IMR-90 (cell line): ENCODE measurements at regions not wholly inside any gene's neighbourhood (a gene's known extent, or its start where the extent isn't known, plus 50 kb on each side); places are given as distances from the start of the nearest gene placed in this dataset.

ENCODE experiments used
- ATAC-seq: fragments of 200-7000 bp; cut with Tn5 transposase; 2 replicates; pipeline ENCODE4 v1.9.1; 2020; ENCODE audit warnings: low read depth, mild to moderate bottlenecking, moderate library complexity
- BruUV-seq: library from RNA; stranded (reverse); fragments of 400-500 nt; replicated peaks from 2 replicates; lab custom pipeline; 2021; lab: Mats Ljungman, UMichigan
- CTCF ChIA-PET: fragments of 300-600 bp; formaldehyde crosslinking; extraction: SDS; loops from one replicate; lab custom pipeline; 2021; ENCODE audit warnings: antibody characterized with exemption; lab: Yijun Ruan, JAX
- POLR2A ChIA-PET: fragments of 300-600 bp; sonication (Branson Sonifier 250); formaldehyde crosslinking; loops from one replicate; lab custom pipeline; 2022; ENCODE audit warnings: antibody characterized with exemption; ENCODE audit not compliant: unreplicated experiment; lab: Charles Lee
- DNase-seq: peaks from one replicate; pipeline ENCODE4 v3.0.0; 2013
- H2AFZ ChIP-seq: replicated peaks from 2 replicates; pipeline ENCODE3; 2013; ENCODE audit warnings: low read length, mild to moderate bottlenecking; ENCODE audit not compliant: poor library complexity
- H2AK5ac ChIP-seq: 2 replicates; pipeline ENCODE4 v1.6.1; 2013; ENCODE audit warnings: low read depth, low read length, inconsistent platforms
- H2AK9ac ChIP-seq: replicated peaks from 2 replicates; pipeline ENCODE3; 2013; ENCODE audit warnings: mild to moderate bottlenecking, low read depth, low read length, moderate library complexity; ENCODE audit not compliant: poor library complexity
- H2BK120ac ChIP-seq: 2 replicates; pipeline ENCODE4 v1.6.1; 2013; ENCODE audit warnings: low read depth, low read length, inconsistent platforms
- H2BK15ac ChIP-seq: 3 replicates; pipeline ENCODE4 v1.6.1; 2013; ENCODE audit warnings: low read depth, low read length, inconsistent platforms
- H2BK20ac ChIP-seq: 2 replicates; pipeline ENCODE4 v1.6.1; 2013; ENCODE audit warnings: low read depth, mild to moderate bottlenecking, inconsistent platforms, low read length, moderate library complexity
- H2BK5ac ChIP-seq: 2 replicates; pipeline ENCODE4 v1.6.1; 2013; ENCODE audit warnings: mild to moderate bottlenecking, low read depth, low read length, inconsistent platforms; ENCODE audit not compliant: poor library complexity, severe bottlenecking
- H3K14ac ChIP-seq: replicated peaks from 2 replicates; pipeline ENCODE4 v1.6.1; 2013; ENCODE audit warnings: low read depth, low read length, inconsistent platforms
- H3K18ac ChIP-seq: 2 replicates; pipeline ENCODE4 v1.6.1; 2013; ENCODE audit warnings: low read depth, low read length, control low read depth
- H3K23ac ChIP-seq: 2 replicates; pipeline ENCODE4 v1.6.1; 2013; ENCODE audit warnings: low read depth, low read length, inconsistent platforms
- H3K27ac ChIP-seq: 2 replicates; pipeline ENCODE4 v1.5.1; 2013; ENCODE audit warnings: mild to moderate bottlenecking, control low read depth, low read length; ENCODE audit not compliant: insufficient read depth
- H3K27me3 ChIP-seq: 2 replicates; pipeline ENCODE4 v1.6.1; 2013; ENCODE audit warnings: low read length; ENCODE audit not compliant: control insufficient read depth, insufficient read depth
- H3K36me3 ChIP-seq: 2 replicates; pipeline ENCODE4 v1.6.1; 2013; ENCODE audit warnings: low read length, mixed read lengths; ENCODE audit not compliant: control insufficient read depth, insufficient read depth
- H3K4ac ChIP-seq: 2 replicates; pipeline ENCODE4 v1.6.1; 2013; ENCODE audit warnings: low read depth, low read length, inconsistent platforms
- H3K4me1 ChIP-seq: 2 replicates; pipeline ENCODE4 v1.6.1; 2013; ENCODE audit warnings: low read length, mixed read lengths; ENCODE audit not compliant: control insufficient read depth, insufficient read depth
- H3K4me2 ChIP-seq: 2 replicates; pipeline ENCODE4 v1.6.1; 2013; ENCODE audit warnings: low read depth, mild to moderate bottlenecking, control low read depth, low read length, moderate library complexity
- H3K4me3 ChIP-seq: 2 replicates; pipeline ENCODE4 v1.5.1; 2013; ENCODE audit warnings: low read depth, mild to moderate bottlenecking, control low read depth, low read length, moderate library complexity; ENCODE audit not compliant: insufficient read depth
- H3K56ac ChIP-seq: 2 replicates; pipeline ENCODE4 v1.6.1; 2013; ENCODE audit warnings: low read length, inconsistent platforms; ENCODE audit not compliant: insufficient read depth; ENCODE audit errors: extremely low read depth
- H3K79me1 ChIP-seq, 2 experiments: 2 replicates each; pipeline ENCODE4 v1.6.1; 2013; ENCODE audit warnings: low read length in 2 of 2, inconsistent platforms in 1 of 2, low read depth in 1 of 2
- H3K9ac ChIP-seq: 2 replicates; pipeline ENCODE4 v1.6.1; 2013; ENCODE audit warnings: low read depth, low read length, control low read depth
- H3K9me1 ChIP-seq: 2 replicates; pipeline ENCODE4 v1.6.1; 2013; ENCODE audit warnings: low read length, inconsistent platforms; ENCODE audit not compliant: insufficient read depth
- H3K9me3 ChIP-seq: 2 replicates; pipeline ENCODE4 v1.6.1; 2013; ENCODE audit warnings: low read length; ENCODE audit not compliant: control insufficient read depth, insufficient read depth
- H4K20me1 ChIP-seq: 2 replicates; pipeline ENCODE4 v1.6.1; 2013; ENCODE audit warnings: low read length, inconsistent platforms; ENCODE audit not compliant: insufficient read depth
- H4K5ac ChIP-seq: 2 replicates; pipeline ENCODE4 v1.6.1; 2013; ENCODE audit warnings: mild to moderate bottlenecking, low read depth, low read length, control low read depth
- H4K8ac ChIP-seq, 2 experiments: 2 replicates each; pipeline ENCODE4 v1.6.1; 2013; ENCODE audit warnings: low read depth in 2 of 2, low read length in 2 of 2, control low read depth in 1 of 2, inconsistent platforms in 1 of 2
- H4K91ac ChIP-seq: 2 replicates; pipeline ENCODE4 v1.6.1; 2013; ENCODE audit warnings: low read depth, low read length, inconsistent platforms; ENCODE audit not compliant: insufficient read depth
- CEBPB ChIP-seq: IDR thresholded peaks from 2 replicates; pipeline ENCODE4 v1.6.1; 2012; ENCODE audit warnings: low read depth, low read length, improper control_type of control experiment
- MAFK ChIP-seq: IDR thresholded peaks from 2 replicates; pipeline ENCODE4 v1.6.1; 2012; ENCODE audit warnings: low read depth, low read length, improper control_type of control experiment
- MXI1 ChIP-seq: IDR thresholded peaks from 2 replicates; pipeline ENCODE4 v1.6.1; 2012; ENCODE audit warnings: low read depth, mild to moderate bottlenecking, low read length, moderate library complexity, borderline replicate concordance
- NFE2L2 ChIP-seq: fragments of 150-350 bp; IDR thresholded peaks from 2 replicates; pipeline ENCODE4 v1.6.1; 2016; ENCODE audit warnings: low read depth, mild to moderate bottlenecking, low read length
- POLR2A ChIP-seq: IDR thresholded peaks from 2 replicates; pipeline ENCODE4 v1.6.1; 2012; ENCODE audit warnings: mild to moderate bottlenecking, low read depth, low read length
- RCOR1 ChIP-seq: IDR thresholded peaks from 2 replicates; pipeline ENCODE4 v1.6.1; 2012; ENCODE audit warnings: mild to moderate bottlenecking, low read length, improper control_type of control experiment; ENCODE audit not compliant: insufficient replicate concordance
- RFX5 ChIP-seq: IDR thresholded peaks from 2 replicates; pipeline ENCODE4 v1.8.0; 2012; ENCODE audit warnings: low read depth, mild to moderate bottlenecking, low read length, moderate library complexity
- WGBS, 2 experiments: methylation state at CpG; one replicate each; pipeline versions ENCODE4 v1.1.5 to v1.1.7; 2013; ENCODE audit warnings: missing lambda C conversion rate in 2 of 2; ENCODE audit not compliant: insufficient read length in 1 of 2; ENCODE audit errors: extremely low coverage in 2 of 2; 5-methylcytosine and 5-hydroxymethylcytosine counted together
- dilution Hi-C: fragments of 300-500 bp; cut with HindIII; formaldehyde crosslinking; loops from one replicate; pipeline ENCODE4 v1.14.3; 2018; ENCODE audit warnings: low sequenced_read_pairs; ENCODE audit not compliant: unreplicated experiment
- in situ Hi-C: fragments of 300-500 bp; cut with MboI; formaldehyde crosslinking; loops from 3 replicates; pipeline ENCODE4 v1.14.3; 2019; ENCODE audit warnings: low sequenced_read_pairs, inconsistent platforms, mixed read lengths
- intact Hi-C: fragments of 100-400 bp; cut with micrococcal nuclease; formaldehyde crosslinking; loops from 2 replicates; pipeline ENCODE4 v1.10.0; 2022
- TF ChIP-seq, protein P1 (sequence below): fragments of 150-350 bp; IDR thresholded peaks from 2 replicates; pipeline ENCODE4 v1.6.1; 2017; ENCODE audit warnings: mild to moderate bottlenecking, antibody characterized with exemption, low read length, low read depth

DNA sequence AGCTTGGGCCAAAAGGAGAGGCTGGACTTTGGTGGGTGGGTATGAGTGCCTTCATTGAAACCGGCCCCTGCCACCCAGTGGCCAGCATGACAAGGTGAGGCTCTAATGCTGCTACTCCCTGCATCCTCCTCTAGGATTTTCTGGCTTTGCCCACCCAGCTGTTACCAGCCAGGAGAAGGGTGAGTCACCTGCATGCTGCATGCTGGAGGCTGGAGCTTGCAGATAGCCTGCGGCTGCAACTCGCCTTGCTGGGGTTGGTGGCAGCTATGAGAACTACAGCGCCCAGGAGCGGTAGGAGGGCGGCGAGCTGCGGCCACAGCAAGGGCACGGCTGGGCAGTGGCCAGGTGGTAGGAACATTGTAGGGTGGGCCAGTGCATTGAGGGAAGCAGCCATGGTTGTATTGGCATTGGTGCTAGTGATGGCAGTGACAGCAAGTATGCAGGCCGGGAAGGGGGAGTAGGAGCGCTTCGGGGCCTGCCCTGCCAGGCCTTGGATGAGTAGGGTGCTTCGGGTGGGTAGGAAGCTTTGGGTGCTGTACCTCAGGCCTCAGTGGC, 75.4 kb upstream of the SLC35G4 start:
- ChIA-PET CTCF (no interaction called here), POLR2A (no interaction called here)
- BruUV-seq, result no TSS peak
- Histone ChIP-seq H3K9me1 (no peaks in the 10 kb centered on the region), H3K79me1 (no peaks in the 10 kb centered on the region), H2BK15ac (no peak overlapping the region), H3K9ac (no peak overlapping the region), H3K4me2 (no peak overlapping the region), H2BK120ac (no peak overlapping the region), H3K36me3 (no peaks in the 10 kb centered on the region), H4K5ac (no peak overlapping the region), H3K27ac (no peak overlapping the region), H2BK5ac (no peak overlapping the region), H4K8ac (no peak overlapping the region), H3K4me1 (no peaks in the 10 kb centered on the region), H3K18ac (no peak overlapping the region), H2AK5ac (no peak overlapping the region), H2BK20ac (no peak overlapping the region), H4K91ac (no peak overlapping the region), H3K14ac (no peak overlapping the region), H3K9me3 (no peaks in the 10 kb centered on the region), H2AK9ac (no peak overlapping the region), H3K4ac (no peak overlapping the region), H4K20me1 (no peaks in the 10 kb centered on the region), H3K4me3 (no peak overlapping the region), H2AFZ (no peak overlapping the region), H3K27me3 (peaks cover 4% of the 10 kb centered on the region), H3K56ac (no peak overlapping the region), H3K23ac (no peak overlapping the region)
- DNase-seq (no peak), ATAC-seq (no peak)
- 82% methylated on average over 5 of the region's 13 CpGs; no CpG with 5 or more reads in 1 of the 2 experiments for WGBS, 2 experiments
- intact Hi-C loops (no loop called here), in situ Hi-C loops (no loop called here), dilution Hi-C loops (no loop called here)
- TF ChIP-seq NFE2L2 (no peak), POLR2A (no peak), RCOR1 (no peak), MAFK (no peak), MXI1 (no peak), RFX5 (no peak), CEBPB (no peak)
- TF ChIP-seq, protein P1, sequence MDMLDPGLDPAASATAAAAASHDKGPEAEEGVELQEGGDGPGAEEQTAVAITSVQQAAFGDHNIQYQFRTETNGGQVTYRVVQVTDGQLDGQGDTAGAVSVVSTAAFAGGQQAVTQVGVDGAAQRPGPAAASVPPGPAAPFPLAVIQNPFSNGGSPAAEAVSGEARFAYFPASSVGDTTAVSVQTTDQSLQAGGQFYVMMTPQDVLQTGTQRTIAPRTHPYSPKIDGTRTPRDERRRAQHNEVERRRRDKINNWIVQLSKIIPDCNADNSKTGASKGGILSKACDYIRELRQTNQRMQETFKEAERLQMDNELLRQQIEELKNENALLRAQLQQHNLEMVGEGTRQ, result no peak
